ENCODE measurements at regions not wholly inside any gene's neighbourhood (a gene's known extent, or its start where the extent isn't known, plus 50 kb on each side); places are given as distances from the start of the nearest gene placed in this dataset.

DNA sequence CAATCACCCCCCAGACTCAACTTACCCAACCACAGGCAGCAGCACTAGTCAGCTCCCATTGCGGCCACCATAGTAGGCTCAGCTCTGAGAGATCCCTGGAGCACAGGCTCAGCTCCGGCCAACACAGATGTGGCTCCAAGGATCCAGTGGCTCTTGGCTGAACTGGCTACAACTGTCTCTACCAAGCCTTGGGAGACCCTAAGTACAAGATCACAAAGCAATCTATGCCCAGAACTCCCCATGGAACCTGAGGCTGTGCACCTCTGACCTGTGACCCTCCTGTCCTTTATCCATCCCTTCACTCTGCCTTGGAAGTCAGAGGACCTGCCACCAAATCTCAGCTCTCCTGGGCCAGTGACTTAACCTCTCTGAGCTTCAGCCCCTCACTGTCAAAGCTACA, 61.8 kb upstream of the GJB5 start:
- Histone ChIP-seq H3K4me2 (ENCODE audit: unreplicated experiment) (no peak overlapping the region), H3K4me3 (no peak overlapping the region), H3K79me2 (ENCODE audit: insufficient read depth) (no peaks in the 10 kb centered on the region), H3K9me3 (ENCODE audit: low read depth) (no peaks in the 10 kb centered on the region), H3K27me3 (replicated peaks; ENCODE audit: insufficient read depth) (peaks cover 24% of the 10 kb centered on the region), H3K4me1 (ENCODE audit: insufficient read depth) (no peaks in the 10 kb centered on the region), H3K9ac (no peak overlapping the region), H3K27ac (no peak overlapping the region), H3K9me2 (ENCODE audit: insufficient read depth) (no peaks in the 10 kb centered on the region), H2AFZ (no peak overlapping the region), H4K20me1 (ENCODE audit: insufficient read depth) (no peaks in the 10 kb centered on the region), H3K36me3 (ENCODE audit: low read depth) (no peaks in the 10 kb centered on the region), H3F3A (ENCODE audit: insufficient read depth) (no peaks in the 10 kb centered on the region)
- DNase-seq, result no peak
- 29 to 31% methylated on average over 2 of the region's 2 CpGs for WGBS, 2 experiments (ENCODE audit: low coverage in 1 of 2, low lambda C conversion rate in 2 of 2, missing lambda C conversion rate in 2 of 2)
- in situ Hi-C loops (cut with MboI), result no loop called here
- TF ChIP-seq EZH2 (IDR thresholded peaks at IDR 0.05; ENCODE audit: insufficient read depth, poor library complexity, severe bottlenecking), result no peak
- no peak for TF ChIP-seq EZH2phosphoT487 (IDR thresholded peaks at IDR 0.05; ENCODE audit: insufficient read depth, low read depth)

DNA sequence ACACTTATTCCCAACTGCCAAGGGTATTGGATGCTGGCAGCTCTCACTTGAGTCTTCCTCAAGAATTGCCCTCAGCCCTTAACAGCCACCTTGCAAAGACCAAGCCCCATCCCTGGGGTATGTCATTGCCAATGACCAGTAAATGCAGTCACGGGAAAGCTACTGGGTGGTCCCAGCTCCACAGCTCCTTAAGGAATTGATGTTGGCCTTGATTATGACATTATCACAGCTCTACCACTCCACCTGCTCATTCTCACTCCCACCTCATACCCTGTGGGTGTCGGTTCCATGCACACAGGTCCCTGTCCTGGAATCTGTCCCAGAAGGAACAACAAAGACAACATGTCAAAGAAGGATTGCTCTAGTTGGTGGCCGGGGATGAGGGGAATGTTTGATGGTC, 60.5 kb upstream of the GJB5 start:
- H3K4me3 ChIP-seq, result no peak overlapping the region
- H3K4me2 ChIP-seq (ENCODE audit: unreplicated experiment), result no peak overlapping the region
- peaks cover 25% of the 10 kb centered on the region for H3K27me3 ChIP-seq (replicated peaks; ENCODE audit: insufficient read depth)
- no peak overlapping the region for H3K9ac ChIP-seq
- no peaks in the 10 kb centered on the region for H3F3A ChIP-seq (ENCODE audit: insufficient read depth)
- WGBS, 2 experiments (ENCODE audit: low coverage in 1 of 2, low lambda C conversion rate in 2 of 2, missing lambda C conversion rate in 2 of 2), result 18 to 26% methylated on average over 3 of the region's 3 CpGs
- no peak overlapping the region for H3K27ac ChIP-seq
- no peaks in the 10 kb centered on the region for H3K79me2 ChIP-seq (ENCODE audit: insufficient read depth)
- no peaks in the 10 kb centered on the region for H3K9me3 ChIP-seq (ENCODE audit: low read depth)
- DNase-seq, result no peak
- H3K36me3 ChIP-seq (ENCODE audit: low read depth), result no peaks in the 10 kb centered on the region
- in situ Hi-C loops (cut with MboI), result no loop called here
- no peaks in the 10 kb centered on the region for H4K20me1 ChIP-seq (ENCODE audit: insufficient read depth)
- H3K4me1 ChIP-seq (ENCODE audit: insufficient read depth), result no peaks in the 10 kb centered on the region
- no peaks in the 10 kb centered on the region for H3K9me2 ChIP-seq (ENCODE audit: insufficient read depth)
- no peak for TF ChIP-seq EZH2 (IDR thresholded peaks at IDR 0.05; ENCODE audit: insufficient read depth, poor library complexity, severe bottlenecking)
- no peak for TF ChIP-seq EZH2phosphoT487 (IDR thresholded peaks at IDR 0.05; ENCODE audit: insufficient read depth, low read depth)
- H2AFZ ChIP-seq, result no peak overlapping the region

DNA sequence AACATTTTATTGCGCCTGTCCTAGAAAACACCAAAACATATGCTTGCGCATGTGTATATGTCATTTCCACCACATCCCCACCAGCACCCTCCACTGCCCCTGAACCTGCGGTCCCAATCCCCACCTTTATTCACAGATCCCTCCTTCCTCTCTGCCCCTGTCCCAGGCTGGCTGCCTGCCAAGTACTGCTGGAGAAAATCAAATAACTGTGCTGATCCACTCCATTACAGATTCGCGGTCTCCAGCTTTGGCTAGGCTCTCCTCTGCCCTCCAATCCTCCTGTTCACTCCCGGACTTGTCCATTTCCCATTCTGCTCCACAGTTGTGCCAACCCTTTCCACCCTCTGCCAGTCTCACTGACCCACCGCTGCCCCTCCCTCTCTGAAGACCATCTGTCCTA, 59.3 kb upstream of the GJB5 start:
- Histone ChIP-seq H3F3A (ENCODE audit: insufficient read depth) (no peaks in the 10 kb centered on the region), H3K27me3 (replicated peaks; ENCODE audit: insufficient read depth) (peaks cover 14% of the 10 kb centered on the region), H3K9me2 (ENCODE audit: insufficient read depth) (no peaks in the 10 kb centered on the region), H3K36me3 (ENCODE audit: low read depth) (no peaks in the 10 kb centered on the region), H3K4me2 (ENCODE audit: unreplicated experiment) (no peak overlapping the region), H3K27ac (no peak overlapping the region), H3K4me3 (no peak overlapping the region), H3K9ac (no peak overlapping the region), H4K20me1 (ENCODE audit: insufficient read depth) (no peaks in the 10 kb centered on the region), H3K4me1 (ENCODE audit: insufficient read depth) (no peaks in the 10 kb centered on the region), H3K9me3 (ENCODE audit: low read depth) (no peaks in the 10 kb centered on the region), H2AFZ (no peak overlapping the region), H3K79me2 (ENCODE audit: insufficient read depth) (no peaks in the 10 kb centered on the region)
- in situ Hi-C loops (cut with MboI), result no loop called here
- WGBS, 2 experiments (ENCODE audit: low coverage in 1 of 2, low lambda C conversion rate in 2 of 2, missing lambda C conversion rate in 2 of 2), result 55% methylated on average over 7 of the region's 7 CpGs
- TF ChIP-seq EZH2 (IDR thresholded peaks at IDR 0.05; ENCODE audit: insufficient read depth, poor library complexity, severe bottlenecking), result no peak
- TF ChIP-seq EZH2phosphoT487 (IDR thresholded peaks at IDR 0.05; ENCODE audit: insufficient read depth, low read depth), result no peak
- DNase-seq, result no peak

DNA sequence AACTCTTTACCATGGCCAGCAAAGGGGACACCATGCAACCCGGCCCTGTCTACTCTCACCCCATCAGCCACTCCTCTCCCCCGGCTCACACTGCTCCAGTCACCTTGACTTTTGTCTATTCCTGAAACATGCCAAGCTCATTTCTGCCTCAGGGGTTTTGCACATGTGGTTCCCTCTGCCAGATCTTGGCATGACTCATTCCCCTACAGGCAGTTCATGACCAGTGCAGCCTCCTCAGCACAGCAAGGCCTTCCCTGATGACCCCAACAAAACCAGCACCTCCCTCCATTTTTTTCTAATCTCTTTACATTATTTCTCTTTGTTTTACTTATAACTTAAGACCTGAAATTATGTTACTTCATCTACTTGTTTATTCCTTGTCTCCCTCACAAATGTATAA, 58.6 kb upstream of the GJB5 start:
- TF ChIP-seq EZH2phosphoT487 (IDR thresholded peaks at IDR 0.05; ENCODE audit: insufficient read depth, low read depth), result no peak
- TF ChIP-seq EZH2 (IDR thresholded peaks at IDR 0.05; ENCODE audit: insufficient read depth, poor library complexity, severe bottlenecking), result no peak
- in situ Hi-C loops (cut with MboI), result no loop called here
- H3K27ac ChIP-seq, result no peak overlapping the region
- 63 to 76% methylated on average over 2 of the region's 2 CpGs for WGBS, 2 experiments (ENCODE audit: low coverage in 1 of 2, low lambda C conversion rate in 2 of 2, missing lambda C conversion rate in 2 of 2)
- no peaks in the 10 kb centered on the region for H3K9me3 ChIP-seq (ENCODE audit: low read depth)
- H3K9ac ChIP-seq, result no peak overlapping the region
- DNase-seq, result peak; percentile 44
- no peaks in the 10 kb centered on the region for H3K4me1 ChIP-seq (ENCODE audit: insufficient read depth)
- H4K20me1 ChIP-seq (ENCODE audit: insufficient read depth), result no peaks in the 10 kb centered on the region
- no peaks in the 10 kb centered on the region for H3K79me2 ChIP-seq (ENCODE audit: insufficient read depth)
- no peak overlapping the region for H3K4me3 ChIP-seq
- no peaks in the 10 kb centered on the region for H3K9me2 ChIP-seq (ENCODE audit: insufficient read depth)
- no peak overlapping the region for H2AFZ ChIP-seq
- H3K36me3 ChIP-seq (ENCODE audit: low read depth), result no peaks in the 10 kb centered on the region
- H3K4me2 ChIP-seq (ENCODE audit: unreplicated experiment), result no peak overlapping the region
- H3F3A ChIP-seq (ENCODE audit: insufficient read depth), result no peaks in the 10 kb centered on the region
- H3K27me3 ChIP-seq (replicated peaks; ENCODE audit: insufficient read depth), result peaks cover 14% of the 10 kb centered on the region

DNA sequence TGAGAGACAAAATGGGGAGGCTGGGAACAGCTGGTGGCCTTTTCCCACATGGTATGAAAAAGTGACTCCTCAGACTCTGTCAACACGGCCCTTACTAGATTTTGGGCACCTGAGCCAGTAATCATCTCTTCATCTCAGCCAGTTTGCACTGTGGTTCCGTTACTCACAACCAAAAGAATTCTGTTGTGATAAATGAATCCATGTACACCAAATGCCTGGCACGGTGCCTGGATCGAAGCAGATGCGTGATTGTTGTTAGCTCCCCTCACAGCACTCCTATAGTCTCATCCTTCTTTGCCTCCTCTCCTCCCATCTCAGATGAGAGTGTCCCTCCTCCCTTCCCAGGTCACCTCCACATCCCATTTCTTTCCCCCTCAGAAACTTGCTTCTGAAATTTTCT, 57.9 kb upstream of the GJB5 start:
- TF ChIP-seq EZH2phosphoT487 (IDR thresholded peaks at IDR 0.05; ENCODE audit: insufficient read depth, low read depth) (no peak), EZH2 (IDR thresholded peaks at IDR 0.05; ENCODE audit: insufficient read depth, poor library complexity, severe bottlenecking) (no peak)
- Histone ChIP-seq H3K4me1 (ENCODE audit: insufficient read depth) (no peaks in the 10 kb centered on the region), H3K36me3 (ENCODE audit: low read depth) (no peaks in the 10 kb centered on the region), H3K9ac (no peak overlapping the region), H3K9me3 (ENCODE audit: low read depth) (no peaks in the 10 kb centered on the region), H3F3A (ENCODE audit: insufficient read depth) (no peaks in the 10 kb centered on the region), H4K20me1 (ENCODE audit: insufficient read depth) (no peaks in the 10 kb centered on the region), H3K9me2 (ENCODE audit: insufficient read depth) (no peaks in the 10 kb centered on the region), H3K79me2 (ENCODE audit: insufficient read depth) (no peaks in the 10 kb centered on the region), H3K4me2 (ENCODE audit: unreplicated experiment) (no peak overlapping the region), H2AFZ (no peak overlapping the region), H3K4me3 (no peak overlapping the region), H3K27ac (no peak overlapping the region), H3K27me3 (replicated peaks; ENCODE audit: insufficient read depth) (peaks cover 22% of the 10 kb centered on the region)
- in situ Hi-C loops (cut with MboI), result no loop called here
- 2 to 5% methylated on average over 5 of the region's 5 CpGs for WGBS, 2 experiments (ENCODE audit: low coverage in 1 of 2, low lambda C conversion rate in 2 of 2, missing lambda C conversion rate in 2 of 2)
- no peak for DNase-seq
